ENCODE measurements at regions not wholly inside any gene's neighbourhood (a gene's known extent, or its start where the extent isn't known, plus 50 kb on each side); places are given as distances from the start of the nearest gene placed in this dataset.

DNA sequence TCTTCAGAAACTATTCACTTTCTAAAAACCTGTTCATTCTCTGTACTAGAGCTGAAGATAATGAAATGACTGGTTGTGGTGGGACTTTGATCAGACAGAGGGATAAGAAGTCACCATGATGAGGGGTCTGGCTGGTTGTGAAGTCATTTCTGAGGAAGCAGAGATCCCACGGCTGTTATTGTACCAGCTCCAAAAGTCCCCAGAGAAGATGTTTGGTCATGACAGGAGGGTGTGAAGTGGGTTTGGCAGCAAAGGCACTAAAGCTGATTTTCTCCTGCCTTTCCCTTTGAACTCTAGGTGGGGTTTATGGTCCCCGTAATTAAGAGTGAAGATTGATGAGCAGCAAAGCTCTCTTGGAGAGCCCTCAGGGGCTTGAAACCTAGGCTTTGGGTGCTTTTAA is 103.1 kb upstream of the CACHD1 start:
- Mint-ChIP-seq H3K4me1 (ENCODE audit: low read depth) (peaks cover 6% of the 10 kb centered on the region), H3K27me3 (peaks cover 2% of the 10 kb centered on the region), H3K9me3 (ENCODE audit: low read depth) (no peaks in the 10 kb centered on the region), H3K36me3 (ENCODE audit: insufficient read depth) (no peaks in the 10 kb centered on the region), H3K4me3 (ENCODE audit: low read depth) (no peak overlapping the region), H3K27ac (no peak overlapping the region)
- no peak for DNase-seq (ENCODE audit: low spot score, unreplicated experiment)
- TF ChIP-seq, protein P1, sequence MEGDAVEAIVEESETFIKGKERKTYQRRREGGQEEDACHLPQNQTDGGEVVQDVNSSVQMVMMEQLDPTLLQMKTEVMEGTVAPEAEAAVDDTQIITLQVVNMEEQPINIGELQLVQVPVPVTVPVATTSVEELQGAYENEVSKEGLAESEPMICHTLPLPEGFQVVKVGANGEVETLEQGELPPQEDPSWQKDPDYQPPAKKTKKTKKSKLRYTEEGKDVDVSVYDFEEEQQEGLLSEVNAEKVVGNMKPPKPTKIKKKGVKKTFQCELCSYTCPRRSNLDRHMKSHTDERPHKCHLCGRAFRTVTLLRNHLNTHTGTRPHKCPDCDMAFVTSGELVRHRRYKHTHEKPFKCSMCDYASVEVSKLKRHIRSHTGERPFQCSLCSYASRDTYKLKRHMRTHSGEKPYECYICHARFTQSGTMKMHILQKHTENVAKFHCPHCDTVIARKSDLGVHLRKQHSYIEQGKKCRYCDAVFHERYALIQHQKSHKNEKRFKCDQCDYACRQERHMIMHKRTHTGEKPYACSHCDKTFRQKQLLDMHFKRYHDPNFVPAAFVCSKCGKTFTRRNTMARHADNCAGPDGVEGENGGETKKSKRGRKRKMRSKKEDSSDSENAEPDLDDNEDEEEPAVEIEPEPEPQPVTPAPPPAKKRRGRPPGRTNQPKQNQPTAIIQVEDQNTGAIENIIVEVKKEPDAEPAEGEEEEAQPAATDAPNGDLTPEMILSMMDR (IDR thresholded peaks at IDR 0.05; ENCODE audit: unreplicated experiment) = no peak

DNA sequence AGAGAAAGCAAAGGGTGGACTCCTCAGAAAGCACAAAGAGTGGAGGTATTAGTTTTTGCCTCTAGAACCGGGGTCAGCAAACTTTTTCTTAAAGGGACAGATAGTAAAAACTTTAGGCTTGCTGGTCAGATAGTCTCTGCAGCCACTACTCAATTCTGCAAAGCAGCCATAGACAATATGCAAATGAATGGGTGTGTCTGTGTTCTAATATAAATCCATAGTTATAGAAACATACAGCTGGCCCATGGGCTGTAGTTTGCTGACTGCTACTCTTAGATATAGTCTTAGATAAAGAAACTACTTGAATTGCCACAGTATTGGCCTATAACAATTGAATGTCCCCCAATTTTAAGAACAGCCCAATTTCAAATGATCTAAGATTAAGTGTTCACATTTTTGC is 101.6 kb upstream of the CACHD1 start:
- Mint-ChIP-seq H3K36me3 (ENCODE audit: insufficient read depth) (no peaks in the 10 kb centered on the region), H3K4me1 (ENCODE audit: low read depth) (peaks cover 6% of the 10 kb centered on the region), H3K4me3 (ENCODE audit: low read depth) (no peak overlapping the region), H3K9me3 (ENCODE audit: low read depth) (no peaks in the 10 kb centered on the region), H3K27ac (no peak overlapping the region), H3K27me3 (peaks cover 2% of the 10 kb centered on the region)
- DNase-seq (ENCODE audit: low spot score, unreplicated experiment) = no peak
- TF ChIP-seq, protein P1 (IDR thresholded peaks at IDR 0.05; ENCODE audit: unreplicated experiment) = no peak

DNA sequence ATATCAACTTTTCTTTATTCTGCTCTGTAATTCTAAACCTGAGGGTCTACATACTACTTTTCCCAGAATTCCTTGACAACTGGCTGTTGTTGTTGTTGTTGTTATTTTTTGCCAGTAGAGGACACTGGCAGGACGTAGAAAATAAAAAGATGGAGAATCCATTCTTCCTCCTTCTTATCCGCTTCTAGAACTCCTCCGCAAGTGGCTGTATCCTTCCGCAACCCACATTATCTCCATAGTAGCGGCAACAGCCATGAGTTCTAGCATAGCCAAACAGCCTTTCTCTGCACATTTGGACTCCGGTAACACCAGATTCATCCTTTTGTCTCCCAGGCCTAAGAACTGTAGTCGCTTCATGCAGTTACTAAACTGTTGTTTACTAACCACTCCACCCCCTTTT is 91.1 kb upstream of the CACHD1 start:
- Mint-ChIP-seq H3K4me1 (ENCODE audit: low read depth) (no peaks in the 10 kb centered on the region), H3K36me3 (ENCODE audit: insufficient read depth) (no peaks in the 10 kb centered on the region)
- no peak for DNase-seq (ENCODE audit: low spot score, unreplicated experiment)

DNA sequence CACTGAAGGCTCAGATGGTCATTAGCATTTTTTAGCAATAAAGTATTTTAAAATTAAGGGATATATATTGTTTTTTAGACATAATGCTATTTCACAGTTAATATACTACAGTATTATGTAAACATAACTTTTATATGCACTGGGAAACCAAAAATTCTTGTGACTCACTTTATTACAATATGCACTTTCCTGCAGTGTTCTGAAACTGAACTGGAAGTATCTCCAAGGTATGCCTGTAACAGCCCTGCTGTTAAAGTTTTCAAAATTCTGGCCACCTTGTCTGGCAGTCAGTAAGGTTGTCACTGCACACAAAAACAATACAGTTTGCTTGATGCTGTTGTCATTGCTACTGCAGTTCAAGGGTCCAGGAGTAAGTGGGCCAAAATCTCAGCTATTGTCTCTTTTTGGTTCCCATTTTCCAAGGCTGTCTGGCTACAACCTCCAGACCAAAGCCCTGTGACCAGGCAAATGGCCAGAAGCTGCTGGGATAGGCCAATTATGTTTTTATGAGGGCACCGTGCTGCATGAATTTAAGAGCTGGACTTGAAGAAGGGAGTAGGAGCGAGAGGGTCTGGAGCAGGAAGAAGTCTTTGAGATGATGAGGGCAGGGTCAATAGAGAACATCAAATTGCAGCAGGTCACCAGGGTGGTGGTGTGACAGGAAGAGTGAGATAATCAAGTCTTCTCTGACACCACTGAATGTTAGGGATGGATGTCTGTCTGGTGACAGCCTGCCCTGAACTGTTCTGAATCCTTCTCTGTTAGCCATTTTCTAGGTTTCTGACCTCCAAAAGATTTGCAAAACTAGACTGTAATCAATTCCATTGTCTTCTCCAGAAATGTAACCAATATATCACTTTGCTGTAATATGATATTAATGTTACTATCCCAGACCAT is 82.3 kb upstream of the CACHD1 start:
- Mint-ChIP-seq H3K4me1 (ENCODE audit: low read depth) (no peaks in the 10 kb centered on the region), H3K9me3 (ENCODE audit: low read depth) (peaks cover 11% of the 10 kb centered on the region), H3K27ac (no peak overlapping the region), H3K36me3 (ENCODE audit: insufficient read depth) (peaks cover 3% of the 10 kb centered on the region), H3K27me3 (no peaks in the 10 kb centered on the region), H3K4me3 (ENCODE audit: low read depth) (no peak overlapping the region)
- TF ChIP-seq, protein P1 (IDR thresholded peaks at IDR 0.05; ENCODE audit: unreplicated experiment) = no peak
- DNase-seq (ENCODE audit: low spot score, unreplicated experiment) = no peak

More for the DNA sequence above, 91.1 kb upstream of the CACHD1 start:
- TF ChIP-seq, protein P1 (IDR thresholded peaks at IDR 0.05; ENCODE audit: unreplicated experiment) = no peak
- H3K4me3 Mint-ChIP-seq (ENCODE audit: low read depth) = no peak overlapping the region
- peaks cover 2% of the 10 kb centered on the region for H3K27me3 Mint-ChIP-seq
- H3K27ac Mint-ChIP-seq = no peak overlapping the region
- peaks cover 18% of the 10 kb centered on the region for H3K9me3 Mint-ChIP-seq (ENCODE audit: low read depth)

DNA sequence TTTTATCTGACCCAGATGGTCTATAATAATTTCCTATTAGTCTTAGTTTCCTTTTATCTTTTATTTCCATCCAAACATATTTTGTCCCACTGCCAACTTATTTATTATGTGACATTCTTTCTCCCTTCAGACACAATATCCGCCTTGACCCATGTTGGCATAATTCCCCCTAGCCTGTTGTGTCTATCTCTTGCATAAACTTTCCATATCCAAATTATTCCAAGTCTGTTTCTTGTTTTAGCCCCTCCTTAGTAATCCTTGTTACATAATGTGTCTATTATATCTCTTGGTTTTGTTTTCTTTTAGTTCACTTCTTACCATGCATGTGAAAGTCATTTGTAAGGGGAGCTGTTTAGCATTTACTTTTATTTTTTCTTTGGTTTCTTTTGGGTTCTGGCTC is 81.6 kb upstream of the CACHD1 start:
- H3K9me3 Mint-ChIP-seq (ENCODE audit: low read depth) = peaks cover 11% of the 10 kb centered on the region
- H3K36me3 Mint-ChIP-seq (ENCODE audit: insufficient read depth) = peaks cover 3% of the 10 kb centered on the region
- H3K27ac Mint-ChIP-seq = no peak overlapping the region
- H3K27me3 Mint-ChIP-seq = no peaks in the 10 kb centered on the region
- no peaks in the 10 kb centered on the region for H3K4me1 Mint-ChIP-seq (ENCODE audit: low read depth)
- H3K4me3 Mint-ChIP-seq (ENCODE audit: low read depth) = no peak overlapping the region
- TF ChIP-seq, protein P1 (IDR thresholded peaks at IDR 0.05; ENCODE audit: unreplicated experiment) = no peak
- DNase-seq (ENCODE audit: low spot score, unreplicated experiment) = no peak

Data from progenitor cell of endocrine pancreas (in vitro differentiated cells).